GM21737 (cell line): ENCODE measurements at regions not wholly inside any gene's neighbourhood (a gene's known extent, or its start where the extent isn't known, plus 50 kb on each side); places are given as distances from the start of the nearest gene placed in this dataset.

Experiments used
- ATAC-seq: cut with Tn5 transposase; IDR thresholded peaks from one replicate; pipeline ENCODE4 v1.9.1; 2021; ENCODE audit warnings: mild to moderate bottlenecking, moderate library complexity; ENCODE audit not compliant: unreplicated experiment

- no peak for ATAC-seq
Observed at GRCh38 chr3:72411843-72412242, 436.4 kb downstream of the SHQ1 start.

GRCh38 chr3:72411126-72411525 is 437.1 kb downstream of the SHQ1 start:
- ATAC-seq: no peak

- no peak for ATAC-seq
Observed at GRCh38 chr3:72408983-72409779, 439.1 kb downstream of the SHQ1 start.

GRCh38 chr3:72407766-72408165 is 440.5 kb downstream of the SHQ1 start:
- ATAC-seq: no peak

- no peak for ATAC-seq
Observed at GRCh38 chr3:72405943-72406566, 442.2 kb downstream of the SHQ1 start.

- no peak for ATAC-seq
Observed at GRCh38 chr3:72401005-72401545, 447.2 kb downstream of the SHQ1 start.

- ATAC-seq: no peak
Observed at GRCh38 chr3:72398781-72399180, 449.5 kb downstream of the SHQ1 start.

GRCh38 chr3:72397586-72397985 is 450.7 kb downstream of the SHQ1 start:
- ATAC-seq: no peak

- ATAC-seq: no peak
Observed at GRCh38 chr3:72396899-72397298, 451.3 kb downstream of the SHQ1 start.

GRCh38 chr3:72395776-72396311 is 452.4 kb downstream of the SHQ1 start:
- ATAC-seq: no peak

GRCh38 chr3:72393455-72393854 is 454.8 kb downstream of the SHQ1 start:
- no peak for ATAC-seq

GRCh38 chr3:72391659-72392058 is 456.6 kb downstream of the SHQ1 start:
- no peak for ATAC-seq

- ATAC-seq: no peak
Observed at GRCh38 chr3:72390841-72391240, 457.4 kb downstream of the SHQ1 start.

GRCh38 chr3:72388644-72389043 is 459.6 kb downstream of the SHQ1 start:
- no peak for ATAC-seq

GRCh38 chr3:72388117-72388516 is 460.1 kb downstream of the SHQ1 start:
- no peak for ATAC-seq

- ATAC-seq: no peak
Observed at GRCh38 chr3:72386327-72387000, 461.8 kb downstream of the SHQ1 start.

- ATAC-seq: no peak
Observed at GRCh38 chr3:72385167-72385566, 463.1 kb downstream of the SHQ1 start.

- ATAC-seq: no peak
Observed at GRCh38 chr3:72384602-72385001, 463.6 kb downstream of the SHQ1 start.

GRCh38 chr3:72383883-72384282 is 464.4 kb downstream of the SHQ1 start:
- no peak for ATAC-seq

- no peak for ATAC-seq
Observed at GRCh38 chr3:72383230-72383629, 465.0 kb downstream of the SHQ1 start.

- no peak for ATAC-seq
Observed at GRCh38 chr3:72382460-72382859, 465.8 kb downstream of the SHQ1 start.
